ENCODE measurements at regions not wholly inside any gene's neighbourhood (a gene's known extent, or its start where the extent isn't known, plus 50 kb on each side); places are given as distances from the start of the nearest gene placed in this dataset.
A peak's percentile ranks its signal among the peaks of the same experiment; 100 is the strongest.

DNA sequence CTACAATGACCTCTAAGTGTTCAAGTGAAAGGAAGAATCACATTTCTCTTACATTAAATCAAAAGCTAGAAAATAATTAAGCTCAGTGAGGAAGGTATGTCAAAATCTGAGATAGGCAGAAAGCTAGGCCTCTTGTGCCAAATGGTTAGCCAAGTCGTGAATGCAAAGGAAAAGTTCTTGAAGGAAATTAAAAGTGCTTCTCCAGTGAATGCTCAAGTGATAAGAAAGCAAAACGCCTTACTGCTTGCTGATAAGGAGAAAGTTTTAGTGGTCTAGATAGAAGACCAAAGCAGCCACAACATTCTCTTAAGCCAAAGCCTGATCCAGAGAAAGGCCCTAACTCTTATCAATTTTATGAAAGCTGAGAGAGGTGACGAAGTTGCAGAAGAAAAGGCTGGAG is 932.3 kb upstream of the ACVR2A start:
- DNase-seq (ENCODE audit: low read depth in 2 of 2) = no peak

DNA sequence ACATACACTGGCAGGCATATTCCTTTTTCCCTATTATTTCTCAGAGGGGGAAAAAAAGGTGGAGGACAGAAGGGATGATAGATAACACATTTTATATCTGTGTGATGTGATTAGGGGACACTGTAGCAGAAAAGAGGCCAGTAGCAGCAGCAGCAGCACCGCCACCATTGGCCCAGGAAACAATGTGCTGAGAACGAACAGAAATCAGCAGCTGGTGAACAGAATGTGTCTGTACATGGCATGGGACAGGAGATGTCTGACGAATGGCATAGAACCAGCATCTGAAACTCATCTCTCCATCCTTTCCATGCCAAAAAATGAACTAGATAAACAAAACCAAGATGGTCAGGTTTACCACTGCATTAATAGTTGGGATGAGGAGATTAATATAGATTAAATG is 936.1 kb upstream of the ACVR2A start:
- DNase-seq (ENCODE audit: low read depth in 2 of 2) = no peak

DNA sequence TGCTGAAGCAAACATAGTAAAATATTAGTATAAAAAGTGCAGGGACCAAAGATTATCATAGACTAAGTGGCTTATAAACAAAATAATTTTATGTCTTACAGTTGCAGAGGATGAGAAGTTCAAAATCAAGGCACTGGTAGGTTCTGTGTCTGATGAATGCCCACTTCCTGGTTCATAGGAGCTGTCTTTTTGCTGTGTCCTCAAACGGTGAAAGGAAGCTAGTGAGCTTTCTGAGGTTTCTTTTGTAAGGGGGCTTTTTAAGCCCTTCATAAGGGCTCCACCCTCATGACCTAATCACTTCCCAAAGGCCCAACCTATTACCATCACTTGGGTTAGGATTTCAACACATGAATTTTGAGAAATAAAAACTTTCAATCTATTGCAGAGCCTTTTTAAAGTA is 946.7 kb upstream of the ACVR2A start:
- no peak for DNase-seq (ENCODE audit: low read depth in 2 of 2)

DNA sequence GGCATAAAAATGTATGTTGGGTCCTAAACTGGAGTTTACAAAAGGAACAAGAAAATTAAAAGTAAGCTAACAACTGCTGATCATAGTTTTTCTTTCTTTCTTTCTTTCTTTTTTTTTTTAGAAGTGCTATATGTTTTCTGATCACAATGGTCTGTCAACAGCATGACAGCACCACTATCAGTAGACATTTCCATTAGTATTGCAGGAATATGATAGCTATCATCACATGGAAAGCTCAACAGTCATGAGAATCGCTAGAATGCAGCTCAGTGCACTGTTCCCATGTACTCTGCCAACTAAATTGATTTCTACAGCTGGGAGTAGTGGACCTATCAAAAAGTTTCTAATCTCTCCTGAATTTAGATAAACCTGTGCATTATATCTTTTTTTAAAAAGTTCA is 950.3 kb upstream of the ACVR2A start:
- no peak for DNase-seq (ENCODE audit: low read depth in 2 of 2)

DNA sequence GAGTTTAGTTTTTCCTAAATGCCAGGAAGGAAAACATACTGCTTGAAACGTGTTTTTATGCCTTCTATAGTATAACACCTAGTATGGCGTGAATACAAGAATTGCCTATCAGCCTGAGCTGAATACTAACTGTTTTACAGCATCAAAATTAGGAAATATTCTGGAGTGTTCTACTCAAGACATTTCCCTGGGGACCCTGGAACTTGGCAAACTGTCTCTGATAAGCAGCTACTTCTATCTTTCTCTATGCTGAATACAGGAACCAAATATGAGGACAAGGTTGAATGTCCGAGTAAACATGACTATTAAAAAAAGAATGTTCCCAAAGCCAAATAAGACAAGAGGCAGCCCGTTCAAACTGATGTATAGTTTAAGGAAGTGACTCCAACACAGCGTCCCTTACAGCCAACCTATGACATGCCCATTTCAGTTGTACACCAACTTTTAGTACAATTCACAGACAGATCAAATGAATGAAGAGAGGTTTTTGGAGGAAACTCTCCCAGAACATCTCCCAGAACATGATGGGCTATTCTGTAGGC is 951.3 kb upstream of the ACVR2A start:
- no peak for DNase-seq (ENCODE audit: low read depth in 2 of 2)

DNA sequence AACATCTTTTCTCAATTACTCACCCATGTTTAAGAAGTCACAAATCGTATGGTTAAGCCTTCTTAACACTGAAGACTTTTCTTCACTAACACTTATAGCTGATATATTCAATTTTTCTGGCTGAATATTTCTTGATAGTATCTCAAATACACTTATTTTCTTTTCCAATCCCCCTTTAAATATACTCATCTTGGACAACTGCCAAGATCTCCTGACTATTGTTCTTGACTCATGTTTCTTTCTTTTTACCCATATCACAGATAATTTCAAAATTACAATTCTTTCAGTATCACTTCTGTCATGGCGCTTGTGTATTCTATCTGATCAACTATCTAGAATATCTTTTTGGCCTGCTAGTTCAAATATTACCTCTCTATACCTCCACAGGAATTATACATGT is 954.3 kb upstream of the ACVR2A start:
- peak; percentile 17 to 70 for DNase-seq (ENCODE audit: low read depth in 2 of 2)

DNA sequence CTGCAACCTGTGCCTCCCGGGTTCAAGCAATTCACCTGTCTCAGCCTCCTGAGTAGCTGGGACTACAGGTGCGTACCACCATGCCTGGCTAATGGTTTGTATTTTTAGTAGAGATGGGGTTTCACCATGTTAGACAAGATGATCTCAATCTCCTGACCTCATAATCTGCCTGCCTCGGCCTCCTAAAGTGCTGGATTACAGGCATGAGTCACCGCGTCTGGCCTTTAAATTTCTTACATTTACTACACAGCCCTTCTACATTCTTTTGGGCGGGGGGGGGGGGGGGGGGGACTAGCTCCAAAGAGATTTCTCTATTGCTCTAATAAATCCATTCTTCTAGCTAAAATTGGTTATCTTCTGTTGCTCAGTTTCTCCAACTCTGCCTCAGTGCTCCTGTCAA is 964.9 kb upstream of the ACVR2A start:
- no peak for DNase-seq (ENCODE audit: low read depth in 2 of 2)

DNA sequence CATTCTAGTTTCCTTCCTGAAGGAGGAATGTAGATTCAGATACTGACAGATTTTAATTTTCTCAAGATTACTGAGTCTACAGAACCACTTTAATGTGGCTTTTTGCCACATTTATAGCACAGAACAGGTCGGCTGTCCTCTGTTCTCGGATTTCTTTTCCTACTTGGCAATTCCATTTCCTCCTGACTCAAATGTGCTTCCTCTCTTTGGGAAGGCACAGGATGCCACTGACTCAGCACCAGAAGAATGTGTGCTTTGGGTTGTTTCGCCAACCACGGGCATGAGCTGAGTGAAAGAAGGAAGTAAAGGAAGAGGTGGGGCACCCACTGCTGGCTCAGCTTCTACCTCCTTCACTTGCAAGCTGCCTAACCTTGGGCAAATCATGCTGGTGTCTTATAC is 970.6 kb upstream of the ACVR2A start:
- peak; percentile 80 to 97 for DNase-seq (ENCODE audit: low read depth in 2 of 2)

DNA sequence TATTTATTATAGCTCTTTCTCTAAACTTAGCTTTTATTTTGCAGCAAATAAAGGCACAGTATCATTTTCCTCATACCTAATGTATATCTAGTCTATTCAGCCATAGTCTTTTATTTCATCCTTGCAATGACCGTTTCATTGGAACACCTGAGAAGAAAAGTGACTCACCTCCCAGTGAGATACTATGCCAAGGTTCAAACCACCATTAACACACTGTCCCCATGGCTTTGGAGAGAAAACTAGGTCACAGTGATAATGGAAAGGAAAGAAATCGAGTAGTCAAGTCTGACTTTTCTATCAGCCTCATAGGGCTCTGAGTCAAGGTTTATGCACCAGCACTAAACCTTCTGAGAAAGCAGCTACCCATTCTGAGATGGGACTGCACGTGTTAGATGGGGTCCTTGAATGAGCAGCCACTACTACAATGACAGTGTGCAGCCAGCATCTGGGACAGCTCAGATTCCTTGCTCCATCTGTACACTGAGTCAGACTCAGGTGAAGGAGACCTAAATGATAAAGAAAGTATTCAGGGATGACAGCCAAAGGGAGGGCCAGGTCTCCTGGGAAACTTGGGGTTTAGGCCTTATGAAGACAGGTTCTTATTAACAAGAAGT is 971.1 kb upstream of the ACVR2A start:
- DNase-seq (ENCODE audit: low read depth in 2 of 2) = no peak

DNA sequence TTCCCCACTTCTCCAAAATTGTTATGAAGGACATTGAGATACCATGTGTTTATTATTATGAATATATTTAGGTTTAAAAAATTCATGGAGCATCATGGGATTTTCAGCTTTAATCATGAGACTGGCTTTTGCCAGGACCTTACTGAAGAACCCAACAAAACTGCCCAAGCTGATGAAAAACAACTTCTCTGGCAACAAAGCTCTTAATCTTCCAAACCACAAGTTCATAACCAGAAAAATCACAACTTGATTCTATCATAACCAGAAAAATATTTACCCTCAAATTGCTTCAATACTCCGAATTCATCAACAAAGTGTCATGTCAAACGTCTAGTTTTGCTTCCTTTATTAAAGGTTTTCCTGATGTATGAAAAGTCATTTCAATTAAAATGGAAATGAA is 971.8 kb upstream of the ACVR2A start:
- DNase-seq (ENCODE audit: low read depth in 2 of 2) = no peak

DNA sequence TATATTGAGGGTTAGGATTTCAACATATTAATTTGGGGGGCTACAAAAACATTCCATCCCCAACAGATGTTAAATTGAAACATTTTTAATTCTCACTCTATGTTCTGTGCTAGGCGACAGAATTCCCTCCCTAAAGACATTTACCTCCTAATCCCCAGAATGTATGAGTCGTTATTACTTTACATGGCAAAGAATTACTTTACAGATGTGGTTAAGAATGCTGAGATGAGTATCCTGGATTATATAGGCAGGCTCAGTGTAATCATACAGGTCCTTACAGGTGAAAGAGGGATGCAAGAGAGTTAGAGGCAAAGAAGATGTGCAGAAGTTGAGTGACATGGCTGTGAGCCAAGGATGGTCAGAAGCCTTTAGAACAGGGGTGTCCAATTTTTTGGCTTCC is 974.1 kb upstream of the ACVR2A start:
- DNase-seq (ENCODE audit: low read depth in 2 of 2) = no peak

DNA sequence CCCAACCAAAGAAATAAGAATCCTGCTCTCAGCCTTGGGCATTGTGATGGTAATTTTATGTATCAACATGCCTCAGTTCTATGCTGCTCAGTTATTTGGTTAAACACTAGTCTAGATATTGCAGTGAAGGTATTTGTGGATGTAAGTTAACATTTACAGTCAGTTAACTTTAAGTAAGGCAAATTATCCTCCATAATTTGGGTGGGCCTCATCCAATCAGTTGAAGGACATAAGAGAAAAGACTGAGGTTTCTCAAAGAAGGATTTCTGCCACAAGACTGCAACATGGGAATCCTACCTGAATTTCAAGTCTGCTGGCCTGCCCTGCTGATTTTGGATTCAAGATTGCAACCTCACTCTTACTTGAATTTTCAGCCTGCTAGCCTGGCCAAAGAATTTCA is 975.5 kb upstream of the ACVR2A start:
- no peak for DNase-seq (ENCODE audit: low read depth in 2 of 2)

DNA sequence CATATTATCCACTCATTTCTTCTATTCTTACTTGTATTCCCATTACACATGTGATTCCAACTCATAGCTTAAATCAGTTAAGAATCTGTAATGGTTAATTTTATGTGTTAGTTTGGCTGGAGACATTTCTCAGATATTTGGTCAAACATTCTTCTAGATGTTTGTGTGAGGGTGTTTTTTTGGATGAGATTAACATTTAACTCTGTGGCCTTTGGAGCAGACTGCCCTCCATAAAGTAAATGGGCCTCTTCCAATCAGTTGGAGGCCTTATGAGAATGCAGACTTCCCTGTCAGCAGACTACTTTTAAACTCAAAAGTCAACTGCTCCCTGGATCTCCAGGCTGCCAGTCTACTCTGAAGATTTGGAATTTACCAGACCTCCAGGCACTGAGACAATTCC is 976.8 kb upstream of the ACVR2A start:
- DNase-seq (ENCODE audit: low read depth in 2 of 2) = no peak

DNA sequence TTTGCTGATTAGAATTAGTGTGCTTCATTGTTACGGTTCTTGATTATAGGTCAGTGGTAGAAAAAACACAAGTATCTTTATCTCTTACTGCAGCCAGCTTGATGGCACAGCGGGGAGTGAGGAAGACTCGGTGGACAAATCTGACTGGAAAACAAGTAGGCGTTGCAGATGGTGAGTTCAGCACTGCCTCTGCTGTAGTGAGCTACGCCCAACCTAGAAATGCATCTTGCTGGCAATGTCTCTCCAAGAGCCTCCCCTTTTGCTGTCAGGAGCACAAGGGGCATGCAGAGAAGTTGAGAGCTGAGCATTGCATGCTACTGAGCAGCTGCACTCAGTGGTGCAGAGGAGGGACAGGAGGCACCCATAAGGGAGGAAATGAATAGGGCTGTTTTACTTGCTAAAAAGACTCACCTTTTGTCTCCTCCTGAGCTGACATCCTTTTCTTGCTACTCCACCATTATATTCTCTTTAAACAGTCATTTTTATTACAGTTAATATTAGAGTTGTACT is 977.3 kb upstream of the ACVR2A start:
- no peak for DNase-seq (ENCODE audit: low read depth in 2 of 2)

DNA sequence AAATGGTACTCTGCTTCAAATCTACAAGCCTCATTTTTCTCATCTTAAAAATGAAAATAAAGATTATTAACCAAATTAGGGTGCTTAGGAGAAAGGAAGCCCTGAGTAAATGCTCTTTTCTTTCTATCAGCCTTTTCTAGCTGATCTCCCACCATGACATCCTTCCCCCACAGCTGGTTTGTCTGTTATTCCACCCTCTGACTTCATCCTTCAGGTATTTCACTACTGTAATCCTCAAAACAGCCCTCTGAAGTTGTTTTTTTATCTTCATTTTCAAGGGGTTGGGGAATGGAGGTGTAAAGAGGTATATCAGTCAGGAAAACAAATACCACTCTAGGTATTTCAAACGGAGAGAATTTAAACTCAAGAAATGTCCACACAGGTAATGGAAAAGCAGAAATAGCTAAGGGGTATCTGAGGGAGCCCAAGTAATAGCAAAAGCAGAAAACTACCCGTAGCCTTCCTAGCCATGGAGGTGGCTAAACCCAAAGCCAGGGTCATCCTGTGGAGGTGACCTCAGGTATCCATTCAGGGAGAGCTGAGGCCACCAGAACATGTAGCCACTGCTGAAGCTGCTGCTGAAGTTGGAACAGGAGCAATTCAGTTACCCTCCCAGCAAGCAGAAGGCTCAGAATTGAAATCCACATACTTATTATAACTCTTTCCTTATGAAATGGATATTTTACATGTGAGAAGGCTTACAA is 990.9 kb upstream of the ACVR2A start:
- DNase-seq (ENCODE audit: low read depth in 2 of 2) = peak in 1 of 2 donors; percentile 8

DNA sequence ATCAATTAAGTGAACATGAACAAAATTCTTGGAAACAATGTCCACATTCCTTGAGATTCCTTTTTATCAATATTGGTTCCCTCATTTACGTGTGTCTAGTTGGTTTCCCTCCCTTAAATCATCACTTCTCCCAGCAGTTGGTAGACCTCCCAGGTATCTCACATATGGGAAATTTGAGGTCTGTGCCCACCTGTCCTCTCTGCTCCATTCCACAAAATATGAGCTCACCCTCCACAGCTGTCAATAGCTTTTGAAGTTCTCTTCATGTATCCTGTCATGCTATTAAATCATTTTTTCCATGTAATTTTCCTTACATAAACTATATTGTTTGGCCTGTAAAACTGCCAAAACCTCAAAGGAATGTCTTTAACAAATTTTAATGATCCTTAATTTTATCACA is 992.2 kb upstream of the ACVR2A start:
- no peak for DNase-seq (ENCODE audit: low read depth in 2 of 2)

DNA sequence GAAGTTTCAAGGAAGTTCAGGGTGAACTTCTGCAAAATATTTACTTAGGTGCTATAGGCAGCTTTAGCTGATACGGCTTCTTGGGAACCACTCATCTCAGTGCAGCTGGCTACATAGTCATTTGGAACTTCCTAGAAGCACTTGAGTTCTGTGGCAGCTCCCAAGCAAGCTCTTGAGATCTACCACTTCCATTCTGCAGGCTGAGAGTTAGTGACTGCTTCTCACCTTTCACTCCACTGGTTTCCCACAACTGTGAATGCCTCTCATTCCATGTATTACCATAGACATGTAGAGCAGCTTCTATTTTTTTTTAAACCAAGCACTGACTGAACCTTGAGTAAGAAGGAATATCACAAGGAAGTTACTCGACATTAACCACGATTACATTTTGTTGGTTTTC is 994.1 kb upstream of the ACVR2A start:
- no peak for DNase-seq (ENCODE audit: low read depth in 2 of 2)

DNA sequence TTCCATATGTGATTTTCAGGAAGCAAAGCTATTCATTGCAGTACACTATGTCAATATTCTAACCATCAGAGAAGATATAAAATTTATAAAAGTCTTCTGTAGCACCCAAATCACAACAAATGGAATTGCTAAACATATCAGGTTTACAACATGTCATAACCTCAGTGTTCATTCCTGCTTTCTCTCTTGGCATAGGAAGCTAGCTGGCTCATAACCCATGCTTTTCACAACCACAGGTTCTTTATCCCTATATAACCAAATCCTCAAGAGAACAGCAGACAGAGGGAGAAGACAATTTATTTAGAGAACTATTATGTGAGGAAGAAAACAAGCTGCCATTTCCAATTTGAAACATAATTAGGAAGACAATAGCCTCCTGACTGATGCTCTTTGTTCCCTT is 997.0 kb upstream of the ACVR2A start:
- no peak for DNase-seq (ENCODE audit: low read depth in 2 of 2)

DNA sequence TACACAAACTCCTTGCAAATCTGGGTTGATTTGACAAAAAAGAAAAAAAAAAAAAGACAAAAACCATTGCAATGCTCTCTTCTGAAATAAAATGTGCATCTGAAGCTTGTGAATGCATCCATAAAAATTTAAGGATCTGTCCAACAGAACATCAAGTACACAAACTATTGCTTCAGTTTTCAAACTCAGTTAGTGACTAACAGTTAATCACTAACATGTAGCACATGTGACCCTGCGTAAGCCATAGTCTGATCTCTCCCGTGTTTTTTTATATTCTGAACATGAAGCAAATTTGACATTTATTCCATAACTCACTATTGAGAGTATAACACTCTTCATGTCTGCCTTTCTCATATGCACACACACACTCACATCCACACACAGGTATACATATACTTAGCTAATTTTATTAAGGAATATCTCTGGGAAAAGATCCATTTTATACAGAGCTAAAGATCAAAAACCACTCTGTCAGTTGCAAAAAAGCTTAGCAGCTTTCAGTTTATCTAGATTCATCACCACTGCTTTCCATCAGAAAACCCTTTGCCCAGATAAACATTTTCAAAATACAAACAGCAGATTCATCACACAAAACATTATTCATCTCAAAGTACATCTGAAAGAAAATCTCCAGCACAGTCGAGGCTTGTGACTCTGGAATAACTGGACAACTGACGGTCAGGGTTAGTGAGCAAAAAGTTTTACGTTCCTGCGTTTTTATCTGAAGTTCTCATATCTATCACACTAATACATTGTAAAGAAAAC is 1000.4 kb upstream of the ACVR2A start:
- DNase-seq (ENCODE audit: low read depth in 2 of 2) = no peak

DNA sequence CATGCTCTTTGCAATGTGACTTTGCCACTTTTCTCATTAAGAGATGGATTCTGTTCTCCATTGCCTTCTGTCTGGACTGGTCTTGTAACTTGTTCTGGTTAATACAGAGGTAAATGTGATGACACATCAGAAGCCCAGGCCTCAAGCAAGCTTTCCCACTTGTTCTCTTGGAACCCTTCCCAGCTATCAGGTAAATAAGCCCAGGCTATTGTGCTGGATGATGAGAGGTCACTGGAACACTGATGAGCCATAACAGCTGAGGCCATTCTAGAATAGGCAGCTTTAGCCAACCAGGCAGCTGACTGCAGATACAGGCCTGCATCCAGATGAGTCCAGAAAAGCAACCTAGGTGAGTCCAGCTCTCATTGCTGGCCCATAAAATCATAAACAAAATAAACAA is 1007.0 kb upstream of the ACVR2A start:
- DNase-seq (ENCODE audit: low read depth in 2 of 2) = peak; percentile 76 to 89

DNA sequence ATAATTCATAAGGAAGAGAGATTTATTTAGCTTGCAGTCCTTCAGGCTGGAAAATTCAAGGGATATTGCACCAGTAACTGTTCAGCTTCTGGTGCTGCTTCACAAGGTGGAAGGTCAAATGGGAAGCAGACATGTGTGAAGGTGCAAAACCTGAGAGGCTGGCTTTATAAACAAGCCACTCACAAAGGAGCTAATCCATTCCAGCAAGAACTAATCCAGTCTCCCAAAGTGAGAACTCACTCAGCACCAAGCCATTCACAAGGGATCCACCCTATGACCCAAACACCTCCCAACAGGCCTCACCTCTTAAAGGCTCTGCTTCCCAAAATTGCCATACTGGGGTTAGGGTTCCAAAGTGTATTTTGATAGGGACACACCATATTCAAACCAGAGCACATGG is 1018.4 kb upstream of the ACVR2A start:
- no peak for DNase-seq (ENCODE audit: low read depth in 2 of 2)

DNA sequence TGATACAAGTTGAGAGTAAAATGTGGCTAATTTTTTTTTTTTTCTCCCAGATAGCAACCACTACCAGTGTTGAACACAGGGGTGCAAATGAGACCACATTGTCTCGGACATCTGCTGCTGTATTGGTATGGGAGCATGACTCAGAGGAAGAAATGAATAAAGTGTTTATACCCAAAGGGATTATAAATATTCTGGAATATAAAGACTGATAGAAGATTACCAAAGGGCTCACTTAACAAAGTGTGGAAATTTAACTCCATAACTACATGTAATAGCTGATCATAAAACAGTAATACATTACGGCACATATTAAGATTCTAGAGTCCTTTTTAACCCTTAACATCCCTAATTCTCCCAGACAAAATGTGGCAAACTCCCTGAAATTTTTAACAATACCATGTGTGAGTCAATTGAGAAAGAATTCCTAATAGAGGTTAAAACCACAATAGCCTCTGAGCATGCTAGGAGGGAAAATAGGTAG is 1023.0 kb upstream of the ACVR2A start:
- peak; percentile 58 to 93 for DNase-seq (ENCODE audit: low read depth in 2 of 2)

Measured in dermis microvascular lymphatic vessel endothelial cell (primary cell).